HG02588 (cell line): ENCODE measurements at regions not wholly inside any gene's neighbourhood (a gene's known extent, or its start where the extent isn't known, plus 50 kb on each side); places are given as distances from the start of the nearest gene placed in this dataset.
"Not testable (repeated sequence)": the region's sequence is repeated elsewhere in the genome, so short reads cannot be mapped to it uniquely, and the experiment has no call there.

Experiments used
- ATAC-seq: cut with Tn5 transposase; IDR thresholded peaks from one replicate; pipeline ENCODE4 v1.9.1; 2021; ENCODE audit warnings: mild to moderate bottlenecking, moderate library complexity; ENCODE audit not compliant: unreplicated experiment

- no peak for ATAC-seq
Observed at GRCh38 chr20:56723331-56723730, 94.2 kb downstream of the TFAP2C start.

- no peak for ATAC-seq
Observed at GRCh38 chr20:56724241-56724757, 95.2 kb downstream of the TFAP2C start.

GRCh38 chr20:56730003-56730402 lies 100.9 kb downstream of the TFAP2C start:
- ATAC-seq, result no peak

- no peak for ATAC-seq
Observed at GRCh38 chr20:56730996-56731395, 101.9 kb downstream of the TFAP2C start.

GRCh38 chr20:56731476-56731875 lies 102.4 kb downstream of the TFAP2C start:
- no peak for ATAC-seq

- ATAC-seq, result no peak
Observed at GRCh38 chr20:56733967-56734366, 104.9 kb downstream of the TFAP2C start.

- no peak for ATAC-seq
Observed at GRCh38 chr20:56735084-56735642, 106.1 kb downstream of the TFAP2C start.

- no peak for ATAC-seq
Observed at GRCh38 chr20:56736285-56736857, 107.3 kb downstream of the TFAP2C start.

- not testable (repeated sequence) for ATAC-seq
Observed at GRCh38 chr20:56744325-56744821, 115.3 kb downstream of the TFAP2C start.

GRCh38 chr20:56748476-56749377 lies 119.6 kb downstream of the TFAP2C start:
- no peak for ATAC-seq

GRCh38 chr20:56750430-56750829 lies 121.3 kb downstream of the TFAP2C start:
- ATAC-seq, result no peak

GRCh38 chr20:56752274-56752673 lies 123.2 kb downstream of the TFAP2C start:
- no peak for ATAC-seq

GRCh38 chr20:56755201-56755600 lies 126.1 kb downstream of the TFAP2C start:
- no peak for ATAC-seq

- ATAC-seq, result not testable (repeated sequence)
Observed at GRCh38 chr20:56756658-56757057, 127.6 kb downstream of the TFAP2C start.

GRCh38 chr20:56758706-56759105 lies 129.6 kb downstream of the TFAP2C start:
- ATAC-seq, result no peak

- no peak for ATAC-seq
Observed at GRCh38 chr20:56759741-56760278, 130.7 kb downstream of the TFAP2C start.

- no peak for ATAC-seq
Observed at GRCh38 chr20:56760610-56761009, 131.5 kb downstream of the TFAP2C start.

- ATAC-seq, result no peak
Observed at GRCh38 chr20:56761393-56761792, 132.3 kb downstream of the TFAP2C start.

- no peak for ATAC-seq
Observed at GRCh38 chr20:56762401-56762800, 133.3 kb downstream of the TFAP2C start.

GRCh38 chr20:56762829-56763228 lies 133.7 kb downstream of the TFAP2C start:
- ATAC-seq, result no peak

GRCh38 chr20:56764671-56765070 lies 135.6 kb downstream of the TFAP2C start:
- ATAC-seq, result no peak
